GM10266 (cell line): ENCODE measurements at regions not wholly inside any gene's neighbourhood (a gene's known extent, or its start where the extent isn't known, plus 50 kb on each side); places are given as distances from the start of the nearest gene placed in this dataset.

Experiments
- DNase-seq: peaks from one replicate; pipeline ENCODE4 v3.0.0; 2012; ENCODE audit errors: extremely low spot score
- TF ChIP-seq, protein P1 (sequence below): IDR thresholded peaks from 2 replicates; pipeline ENCODE4 v1.5.1; 2012; ENCODE audit warnings: mild to moderate bottlenecking, low read depth; ENCODE audit not compliant: control insufficient read depth, insufficient read depth; ENCODE audit errors: missing control alignments

DNA sequence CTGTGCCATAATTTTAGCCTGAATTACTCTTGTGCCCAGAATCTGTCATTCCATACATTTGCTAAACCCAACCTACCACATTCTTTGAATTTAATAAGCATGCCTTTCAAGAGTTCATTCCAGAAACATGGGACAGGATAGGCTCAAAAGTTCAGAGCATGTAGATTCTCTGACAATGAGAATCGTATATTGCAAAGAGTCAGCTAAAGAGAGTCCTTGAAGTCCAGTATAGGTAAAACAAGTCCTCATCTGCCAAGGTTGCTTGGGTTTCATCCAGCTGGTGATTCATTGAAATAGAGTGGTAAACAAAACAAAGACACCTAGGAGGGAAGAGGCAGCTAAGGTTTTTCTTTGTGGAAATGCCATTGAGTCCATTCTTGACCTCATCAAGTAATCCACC lies 249.3 kb upstream of the DIPK2B start:
- no peak for DNase-seq
- TF ChIP-seq, protein P1, sequence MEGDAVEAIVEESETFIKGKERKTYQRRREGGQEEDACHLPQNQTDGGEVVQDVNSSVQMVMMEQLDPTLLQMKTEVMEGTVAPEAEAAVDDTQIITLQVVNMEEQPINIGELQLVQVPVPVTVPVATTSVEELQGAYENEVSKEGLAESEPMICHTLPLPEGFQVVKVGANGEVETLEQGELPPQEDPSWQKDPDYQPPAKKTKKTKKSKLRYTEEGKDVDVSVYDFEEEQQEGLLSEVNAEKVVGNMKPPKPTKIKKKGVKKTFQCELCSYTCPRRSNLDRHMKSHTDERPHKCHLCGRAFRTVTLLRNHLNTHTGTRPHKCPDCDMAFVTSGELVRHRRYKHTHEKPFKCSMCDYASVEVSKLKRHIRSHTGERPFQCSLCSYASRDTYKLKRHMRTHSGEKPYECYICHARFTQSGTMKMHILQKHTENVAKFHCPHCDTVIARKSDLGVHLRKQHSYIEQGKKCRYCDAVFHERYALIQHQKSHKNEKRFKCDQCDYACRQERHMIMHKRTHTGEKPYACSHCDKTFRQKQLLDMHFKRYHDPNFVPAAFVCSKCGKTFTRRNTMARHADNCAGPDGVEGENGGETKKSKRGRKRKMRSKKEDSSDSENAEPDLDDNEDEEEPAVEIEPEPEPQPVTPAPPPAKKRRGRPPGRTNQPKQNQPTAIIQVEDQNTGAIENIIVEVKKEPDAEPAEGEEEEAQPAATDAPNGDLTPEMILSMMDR = no peak

DNA sequence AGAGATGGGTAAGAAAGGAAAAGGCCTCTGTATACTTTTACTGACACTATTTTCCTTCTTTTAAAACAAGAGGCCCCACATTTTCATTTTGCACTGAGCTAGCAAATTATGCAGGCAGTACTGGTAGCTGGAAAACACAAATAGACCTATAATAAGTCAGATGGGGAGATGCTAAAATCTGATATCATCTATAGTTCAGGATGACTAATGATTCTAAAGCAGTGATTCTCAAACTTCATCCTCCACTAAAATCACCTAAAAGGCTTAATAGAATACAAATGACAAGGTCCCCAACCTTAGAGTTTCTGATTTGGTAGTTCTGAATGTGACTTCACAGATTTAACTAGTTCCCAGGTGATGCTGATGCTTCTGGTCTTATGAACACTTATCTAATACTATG lies 247.3 kb upstream of the DIPK2B start:
- DNase-seq = no peak
- TF ChIP-seq, protein P1 = no peak

DNA sequence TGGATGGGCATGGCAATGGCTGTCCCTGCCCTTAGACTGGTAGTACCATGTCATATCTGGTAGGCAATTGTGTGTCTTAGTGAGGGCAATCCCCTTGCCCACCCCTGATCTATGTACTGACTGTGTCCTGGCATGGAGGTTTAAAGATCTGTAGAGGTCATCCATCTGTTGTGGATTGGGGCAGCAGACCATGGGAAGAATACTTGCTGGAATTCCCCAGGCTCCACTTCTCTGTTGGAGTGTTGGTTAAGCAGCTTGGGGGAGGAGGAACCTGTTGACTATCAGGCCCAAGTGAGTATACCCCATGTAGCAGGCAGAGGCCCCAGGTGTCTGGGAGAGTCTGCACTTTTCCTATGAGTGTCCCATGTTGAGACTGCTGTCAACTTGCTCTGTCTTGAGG lies 246.7 kb upstream of the DIPK2B start:
- TF ChIP-seq, protein P1 = no peak
- no peak for DNase-seq

DNA sequence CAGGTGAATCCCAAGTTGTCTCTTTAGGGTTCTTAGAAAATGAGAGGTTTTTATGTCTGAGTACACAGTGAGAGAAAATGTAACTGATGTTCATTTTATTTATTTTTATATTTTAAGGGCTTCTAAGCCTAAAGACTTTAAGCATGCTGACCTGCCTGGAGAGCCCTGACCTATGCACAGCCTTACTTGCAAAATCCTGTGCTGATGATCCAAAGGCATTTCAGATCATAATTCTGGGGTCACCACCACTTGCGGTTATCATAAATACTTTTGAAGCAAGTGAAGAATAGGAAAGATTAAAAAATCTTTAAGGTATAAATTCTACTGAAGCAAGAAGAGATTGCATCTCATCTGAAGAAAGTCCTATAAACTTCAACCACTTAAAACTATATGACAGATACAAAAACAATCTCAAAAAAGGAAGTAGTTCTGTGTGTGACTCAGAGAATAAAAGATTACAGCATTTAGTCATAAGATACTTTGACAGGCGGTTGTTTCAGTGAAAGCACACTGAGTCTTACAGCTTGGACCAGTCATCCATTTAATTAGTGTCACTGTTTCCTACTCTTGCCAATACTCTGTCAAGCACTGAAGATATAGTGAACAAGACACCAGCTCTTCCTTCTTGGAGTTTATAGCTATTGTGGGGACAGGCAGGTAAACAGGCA lies 245.2 kb upstream of the DIPK2B start:
- DNase-seq = no peak
- TF ChIP-seq, protein P1 = no peak

DNA sequence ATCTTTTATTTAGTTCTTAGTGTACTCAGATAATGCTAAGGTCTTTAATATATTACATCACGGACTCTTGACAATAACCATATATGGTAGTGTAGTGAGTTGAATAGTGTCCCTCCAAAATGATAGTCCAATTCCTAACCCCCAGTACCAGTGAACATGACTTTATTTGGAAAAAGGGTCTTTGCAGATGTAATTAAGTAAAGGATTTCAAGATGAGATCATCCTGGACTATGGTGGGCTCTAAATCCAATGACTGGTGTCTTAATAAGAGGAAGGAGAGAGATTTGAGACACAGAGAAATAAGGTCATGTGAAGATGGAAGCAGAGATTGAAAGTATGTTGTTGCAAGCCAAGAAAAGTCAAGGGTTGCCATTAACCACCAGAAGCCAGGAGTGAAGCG lies 236.5 kb upstream of the DIPK2B start:
- DNase-seq = no peak
- TF ChIP-seq, protein P1 = no peak

DNA sequence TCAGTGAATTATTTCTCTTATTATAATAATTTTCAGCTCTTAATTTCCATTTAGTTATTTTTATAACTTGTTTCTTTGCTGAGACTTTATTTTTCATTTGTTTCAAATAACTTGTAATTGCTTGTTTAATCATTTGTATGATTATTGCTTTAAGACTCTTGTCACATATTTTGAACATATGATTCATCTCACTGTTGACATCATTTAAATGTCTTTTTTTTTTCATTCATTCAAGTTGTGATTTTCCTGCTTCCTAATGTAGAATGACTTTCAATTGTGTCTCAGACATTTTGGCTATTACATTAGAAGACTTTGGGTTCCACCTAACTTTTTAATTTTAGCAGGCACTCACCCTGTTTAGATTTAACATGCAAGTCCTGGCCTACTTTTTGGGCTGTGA lies 234.8 kb upstream of the DIPK2B start:
- TF ChIP-seq, protein P1 = no peak
- no peak for DNase-seq

DNA sequence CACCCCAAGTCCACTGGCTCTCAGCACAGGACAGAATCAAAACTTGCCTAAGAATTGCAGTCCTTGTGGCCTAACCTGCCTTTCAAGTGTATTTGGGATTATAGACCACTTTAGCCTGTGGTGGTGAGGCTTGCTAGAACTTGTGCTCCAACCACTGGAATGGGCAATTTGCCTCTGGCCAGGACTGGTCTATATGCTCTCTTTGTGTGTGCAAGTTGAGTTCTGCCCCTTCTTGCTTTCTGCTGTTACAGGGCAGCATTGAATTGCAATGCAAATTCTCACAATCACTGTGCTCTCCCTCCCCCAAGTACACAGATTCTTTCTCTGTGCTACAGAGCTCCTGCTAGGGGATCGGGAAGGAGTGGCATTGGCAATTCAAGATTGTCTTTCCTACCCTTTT lies 233.6 kb upstream of the DIPK2B start:
- DNase-seq = no peak
- TF ChIP-seq, protein P1 = no peak
